Stimulated activated CD4-positive, alpha-beta T cell treated with anti-CD3 and anti-CD28 coated beads, TNF-alpha, amount 100 ng/mL, for 48 hours (primary cell): ENCODE measurements at regions not wholly inside any gene's neighbourhood (a gene's known extent, or its start where the extent isn't known, plus 50 kb on each side); places are given as distances from the start of the nearest gene placed in this dataset.
"Not testable (repeated sequence)": the region's sequence is repeated elsewhere in the genome, so short reads cannot be mapped to it uniquely, and the experiment has no call there.

Source experiments
- DNase-seq, 3 donors: peaks; one replicate each; pipeline ENCODE4 v3.0.0-alpha.2; 2020; ENCODE audit warnings: low read depth in 3 of 3

DNA sequence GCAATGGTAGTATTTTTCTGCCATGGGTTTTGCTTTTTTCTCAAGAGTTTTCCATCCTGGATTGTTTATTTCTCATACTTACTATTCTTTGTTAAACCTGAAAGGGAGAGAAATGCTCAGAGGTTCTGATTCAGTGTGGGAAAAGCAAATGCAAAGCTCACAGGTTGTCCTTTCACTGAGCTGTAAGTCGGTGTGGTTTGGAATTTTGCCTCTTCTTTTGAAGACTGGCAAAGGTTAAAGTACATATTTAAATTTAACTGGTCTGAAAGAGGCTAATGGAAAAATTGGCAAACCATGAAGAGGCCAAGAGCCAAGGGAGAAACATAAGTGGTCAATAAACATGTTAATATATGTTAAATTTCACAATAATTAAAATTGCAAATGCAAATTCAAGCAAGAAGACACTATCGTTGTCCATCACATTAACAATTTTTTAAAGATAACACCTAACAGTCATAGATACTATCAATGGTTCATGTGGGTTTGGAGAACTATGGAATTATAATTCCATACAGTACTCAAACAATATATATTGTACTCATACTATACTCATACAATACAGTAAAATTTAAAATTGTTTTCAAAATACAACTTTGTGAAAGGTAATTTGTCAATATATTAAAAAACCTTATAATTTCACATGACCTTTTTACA, 246.8 kb upstream of the STT3B start:
- DNase-seq = no peak

GRCh38 chr3:31288224-31288623, 244.5 kb upstream of the STT3B start:
- no peak for DNase-seq

DNA sequence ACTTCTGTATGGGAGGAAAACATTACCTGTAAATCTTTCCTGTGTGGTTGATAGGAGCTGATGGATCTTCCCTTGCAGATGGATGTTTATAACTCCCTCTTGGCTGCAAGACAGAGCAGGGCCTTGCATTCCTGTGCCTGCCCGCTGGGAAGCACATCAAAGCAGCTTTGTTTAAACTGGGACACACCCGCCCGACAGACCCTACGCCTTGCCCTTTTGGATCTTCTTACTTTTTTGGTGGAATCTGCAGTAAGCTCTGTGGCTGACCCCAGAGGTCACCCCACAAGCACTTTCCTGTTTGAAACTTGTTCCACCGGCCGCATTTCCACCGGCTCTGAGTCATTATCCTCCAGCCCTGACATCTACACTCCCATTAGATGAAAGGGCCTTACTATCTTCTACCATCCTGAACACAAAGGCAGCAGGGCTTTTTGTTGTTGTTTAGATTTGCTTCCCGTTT, 244.1 kb upstream of the STT3B start:
- peak; percentile 5 to 13 (median 8) for DNase-seq

GRCh38 chr3:31289584-31289983, 243.1 kb upstream of the STT3B start:
- no peak for DNase-seq

DNA sequence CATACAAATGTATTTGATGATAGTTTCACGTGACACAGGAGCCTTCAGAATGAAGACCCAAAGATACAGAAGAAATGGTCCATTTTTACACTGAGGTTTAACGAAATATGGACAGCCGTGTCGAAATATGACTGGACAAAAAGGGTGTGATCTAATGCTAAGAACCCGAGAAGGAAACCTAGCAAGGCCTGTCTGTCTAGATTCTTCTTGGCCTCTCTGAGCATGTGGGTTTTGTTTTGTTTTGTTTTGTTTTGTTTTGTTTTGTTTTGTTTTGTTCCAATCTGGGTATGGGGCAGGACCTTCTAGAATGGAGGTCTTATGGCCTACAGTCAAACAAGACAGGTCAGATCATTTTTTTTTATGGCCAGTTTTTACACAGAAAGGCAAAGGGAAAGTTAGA, 242.7 kb upstream of the STT3B start:
- DNase-seq = no peak

DNA sequence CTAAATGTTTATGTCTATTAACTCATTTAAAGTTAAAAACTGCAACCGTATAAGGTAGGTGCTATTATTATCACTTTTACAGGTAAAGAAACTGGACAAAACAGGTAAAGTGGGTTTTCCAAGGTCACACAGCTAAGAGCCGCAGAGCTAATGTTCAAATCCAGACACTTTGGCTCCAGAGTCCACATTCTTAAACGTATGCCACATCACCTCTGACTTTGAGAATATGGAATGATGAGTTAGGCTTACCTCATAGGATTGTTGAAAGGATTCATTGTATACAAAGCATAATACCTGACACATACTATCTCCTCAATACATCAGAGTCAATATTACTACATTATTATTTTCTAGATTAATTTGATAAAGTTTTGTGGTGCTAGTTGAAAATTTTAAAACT, 240.9 kb upstream of the STT3B start:
- DNase-seq = no peak

GRCh38 chr3:31294430-31295149, 238.1 kb upstream of the STT3B start:
- DNase-seq = no peak

- DNase-seq = no peak
These were observed 237.5 kb upstream of the STT3B start for GRCh38 chr3:31295150-31295765.

- DNase-seq = no peak
These were observed 234.9 kb upstream of the STT3B start for GRCh38 chr3:31297726-31298298.

DNA sequence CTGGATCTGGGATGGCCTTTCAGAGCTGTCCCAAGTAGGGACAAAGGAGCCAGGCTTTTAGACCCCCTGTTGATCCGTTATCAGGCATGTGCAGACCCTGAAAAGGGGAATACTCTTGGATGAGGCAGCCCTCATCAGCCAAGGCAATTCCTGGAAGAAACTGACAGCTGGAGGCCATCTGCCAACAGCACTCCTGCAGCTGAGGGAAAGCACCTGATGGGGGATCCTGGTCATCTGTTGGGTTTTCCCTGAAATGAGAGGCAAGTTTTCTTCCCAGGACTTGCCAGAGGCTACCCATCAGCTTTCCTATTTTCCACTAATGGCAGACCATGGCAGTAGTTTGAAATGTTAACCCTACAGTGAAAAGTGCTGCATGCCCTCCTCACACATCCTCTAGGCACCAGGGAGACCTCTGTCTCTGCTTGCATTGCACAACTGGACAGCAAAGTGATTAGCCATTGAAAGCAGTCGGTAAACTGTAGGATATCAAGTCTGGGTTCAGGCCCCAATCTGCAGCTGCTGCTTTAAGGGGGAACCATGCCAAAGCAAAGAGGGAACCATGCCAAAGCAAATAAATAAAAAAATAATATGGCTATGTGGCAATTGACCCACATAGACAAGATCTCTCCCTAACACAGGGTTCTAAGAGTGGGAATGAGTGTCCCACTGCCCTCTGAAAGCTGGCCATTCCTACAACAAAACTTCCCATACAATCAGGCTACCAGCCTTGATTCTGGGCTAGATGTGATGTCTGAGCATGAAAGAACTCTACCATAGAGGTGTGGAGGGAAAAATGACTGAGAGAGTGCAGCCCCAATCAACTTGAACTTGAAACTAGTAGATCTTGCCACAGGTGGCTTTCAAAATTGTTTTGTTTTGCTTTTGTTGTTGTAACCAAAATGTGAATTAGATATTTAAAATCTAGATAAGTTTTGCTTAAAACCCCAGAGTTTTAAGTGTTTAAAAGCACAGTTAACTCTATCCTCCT, 232.0 kb upstream of the STT3B start:
- DNase-seq = no peak

DNA sequence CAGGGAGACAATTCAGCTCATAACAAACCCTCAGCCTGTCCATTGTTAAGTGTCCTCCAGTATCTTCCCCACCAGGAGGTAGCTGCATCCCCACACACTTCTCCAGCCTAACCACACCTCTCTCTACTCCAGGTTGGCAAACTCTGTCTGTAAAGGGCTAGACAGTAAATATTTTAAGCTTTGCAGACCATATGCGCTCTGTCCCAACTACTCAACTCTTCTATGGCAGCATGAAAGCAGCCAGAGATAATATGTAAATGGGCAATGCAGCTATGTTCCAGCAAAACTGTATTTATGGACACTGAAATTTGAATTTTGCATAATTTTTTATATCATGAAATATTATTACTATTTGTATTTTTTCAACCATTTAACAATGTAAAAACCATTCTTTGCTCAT, 230.4 kb upstream of the STT3B start:
- DNase-seq = no peak

DNA sequence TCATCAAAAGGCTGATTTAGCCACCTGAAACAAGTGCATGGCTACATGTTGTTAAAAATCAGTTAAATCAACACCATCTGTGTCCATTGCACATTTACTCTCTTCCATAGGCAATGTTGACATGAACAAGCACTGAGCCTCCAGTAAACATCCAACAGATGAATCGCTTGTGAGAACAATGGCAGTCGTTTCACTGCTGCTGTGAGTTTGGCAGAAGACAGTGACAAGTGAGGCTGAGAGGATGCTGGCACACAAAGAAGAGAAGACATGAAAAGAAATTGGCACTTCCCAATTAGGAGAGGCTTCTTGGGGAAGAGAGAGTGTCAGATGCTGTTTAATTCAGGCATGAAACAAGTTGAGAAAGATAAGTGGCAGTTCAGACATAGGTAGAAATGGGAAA, 227.4 kb upstream of the STT3B start:
- DNase-seq = no peak

GRCh38 chr3:31307131-31307785, 225.5 kb upstream of the STT3B start:
- no peak for DNase-seq

- DNase-seq = no peak
These were observed 221.2 kb upstream of the STT3B start for GRCh38 chr3:31311559-31311958.

DNA sequence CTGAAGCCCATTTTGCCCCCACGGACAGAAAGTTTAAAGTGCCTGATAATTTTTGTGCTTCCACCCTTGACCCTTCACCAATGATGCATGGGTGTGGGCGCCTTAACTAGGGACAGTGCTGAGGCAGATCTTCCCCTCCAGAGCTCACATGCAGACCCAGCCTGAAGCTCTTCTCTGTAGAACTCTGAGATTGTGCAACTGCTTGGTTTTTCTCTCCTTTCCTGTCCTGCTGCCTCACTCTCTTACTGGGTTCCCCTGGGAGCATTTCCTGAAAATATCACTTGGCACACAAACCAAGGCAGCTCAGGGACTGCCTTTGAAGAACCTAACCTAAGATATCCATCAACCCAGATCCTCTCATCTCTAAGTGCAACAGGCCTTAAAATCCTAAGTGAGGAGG, 220.3 kb upstream of the STT3B start:
- no peak for DNase-seq

DNA sequence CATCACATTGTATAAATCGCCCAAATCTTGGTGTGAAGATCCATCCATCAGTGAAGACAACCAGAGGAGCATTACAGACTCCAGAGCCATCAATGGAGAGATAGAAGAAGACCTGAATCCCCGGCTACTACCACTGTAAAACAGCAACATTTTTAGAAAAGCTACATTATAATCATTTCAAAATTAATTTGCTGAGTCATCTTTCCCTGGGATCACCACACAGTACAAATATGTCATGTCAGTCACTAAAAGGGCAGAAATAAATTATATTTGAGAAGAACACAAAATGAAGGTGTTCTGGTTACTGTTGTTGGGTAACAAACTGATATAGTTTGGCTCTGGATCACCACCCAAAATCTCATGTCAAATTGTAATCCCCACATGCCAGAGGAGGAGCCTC, 218.5 kb upstream of the STT3B start:
- no peak for DNase-seq

DNA sequence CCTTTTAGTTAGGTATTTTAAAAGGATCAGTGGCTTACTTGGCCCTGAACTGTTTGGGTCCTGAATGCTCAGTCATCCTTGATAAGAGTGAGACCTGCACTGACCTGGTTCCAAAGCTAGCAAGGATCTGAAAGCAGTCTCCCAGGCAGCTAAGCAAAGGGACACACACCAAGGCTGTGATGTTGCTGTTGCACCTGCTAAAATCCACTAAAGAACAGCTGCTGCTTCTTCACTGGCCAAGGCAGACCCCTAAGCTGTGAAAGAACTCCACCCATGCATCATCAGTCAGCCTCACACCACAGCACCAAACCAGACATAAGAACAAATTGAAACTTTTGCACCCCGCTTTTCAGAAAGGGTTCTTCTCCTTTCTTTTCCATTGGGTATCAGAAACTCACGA, 213.4 kb upstream of the STT3B start:
- no peak for DNase-seq

GRCh38 chr3:31321620-31322019, 211.1 kb upstream of the STT3B start:
- DNase-seq = no peak

DNA sequence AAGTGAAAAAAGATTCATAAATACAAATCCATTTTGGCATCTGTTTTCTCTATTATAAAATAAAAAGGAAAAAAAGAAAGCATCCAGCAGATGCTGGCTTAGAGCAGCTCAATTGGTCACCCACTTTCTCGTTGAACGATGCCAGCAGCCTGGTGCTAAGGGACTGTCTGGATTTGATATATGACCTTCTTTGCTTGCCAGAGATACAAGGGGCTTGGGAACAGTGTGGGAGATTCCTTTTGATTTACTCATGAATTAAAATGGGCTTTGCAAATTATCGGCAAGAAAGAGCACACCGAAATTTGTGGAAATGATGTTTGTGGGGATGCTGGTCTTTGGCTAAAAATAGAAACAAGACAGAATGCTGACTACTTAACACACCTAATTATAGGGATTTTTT, 210.3 kb upstream of the STT3B start:
- no peak for DNase-seq

DNA sequence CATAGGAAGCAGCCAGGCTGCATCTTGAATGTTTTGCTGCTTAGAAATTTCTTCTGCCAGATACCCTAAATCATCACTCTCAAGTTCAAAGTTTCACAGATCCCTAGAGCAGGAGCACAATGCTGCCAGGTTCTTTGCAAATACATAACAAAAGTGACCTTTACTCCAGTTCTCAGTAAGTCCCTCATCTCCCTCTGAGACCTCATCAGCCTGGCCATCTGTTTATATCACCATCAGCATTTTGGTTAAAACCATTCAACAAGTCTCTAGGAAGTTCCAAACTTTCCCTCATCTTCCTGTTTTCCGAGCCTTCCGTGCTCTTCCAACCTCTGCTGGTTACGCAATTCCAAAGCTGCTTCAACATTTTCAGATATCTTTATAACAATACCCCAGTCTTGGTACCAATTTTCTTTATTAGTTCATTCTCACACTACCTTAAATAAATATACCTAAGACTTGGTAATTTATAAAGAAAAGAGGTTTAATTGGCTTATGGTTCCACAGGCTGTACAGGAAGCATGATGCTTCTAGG, 204.8 kb upstream of the STT3B start:
- DNase-seq = not testable (repeated sequence)

DNA sequence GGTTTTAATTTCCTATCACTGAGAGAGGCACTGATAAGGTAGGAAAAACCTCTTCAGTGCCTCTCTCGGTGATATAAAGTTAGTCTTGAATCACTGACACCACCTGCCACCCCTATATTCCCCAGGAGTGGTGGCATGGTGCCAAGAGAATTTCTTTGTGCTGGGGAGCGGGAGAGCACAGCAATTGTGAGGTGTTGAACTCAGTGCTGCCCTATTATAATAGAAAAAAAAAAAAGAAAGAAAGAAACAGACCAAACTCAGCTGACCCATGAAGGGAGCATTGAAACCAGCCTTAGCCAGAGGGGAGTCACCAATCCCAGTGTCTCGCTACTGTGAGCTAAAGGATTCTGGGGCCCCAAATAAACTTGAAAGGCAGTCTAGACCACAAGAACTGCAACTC, 201.4 kb upstream of the STT3B start:
- DNase-seq = no peak
